MM.1S (cell line): ENCODE measurements at regions not wholly inside any gene's neighbourhood (a gene's known extent, or its start where the extent isn't known, plus 50 kb on each side); places are given as distances from the start of the nearest gene placed in this dataset.

Experiments used
- CTCF ChIP-seq: fragments of 300-600 bp; sonication (generic); IDR thresholded peaks from 2 replicates; pipeline ENCODE4 v1.5.1; 2016; ENCODE audit warnings: antibody characterized with exemption, low read length, mixed read lengths
- EZH2 ChIP-seq: fragments of 300-600 bp; sonication (generic); optimal IDR thresholded peaks from 2 replicates; pipeline ENCODE3; 2017; ENCODE audit warnings: low read depth, mild to moderate bottlenecking, antibody characterized with exemption, low read length, mixed read lengths
- EZH2phosphoT487 ChIP-seq: fragments of 300-600 bp; sonication (generic); IDR thresholded peaks from 2 replicates; pipeline ENCODE4 v1.6.1; 2018; ENCODE audit warnings: antibody characterized with exemption, low read length

- TF ChIP-seq CTCF (no peak), EZH2 (no peak), EZH2phosphoT487 (no peak)
Observed at GRCh38 chr12:87441511-87441910, 587.7 kb downstream of the C12orf50 start.
